Heart left ventricle (tissue), 13 donors: ENCODE measurements at regions not wholly inside any gene's neighbourhood (a gene's known extent, or its start where the extent isn't known, plus 50 kb on each side); places are given as distances from the start of the nearest gene placed in this dataset.

ENCODE experiments used
- CTCF ChIP-seq, 12 donors: fragments of 200-600 bp; sonication (generic) in 4 of 12; IDR thresholded peaks; one replicate each; pipeline versions ENCODE4 v1.5.0 to v1.8.0; 2018 to 2022; ENCODE audit warnings: antibody characterized with exemption in 12 of 12, mild to moderate bottlenecking in 5 of 12
- POLR2A ChIP-seq, 2 donors: fragments of 450-650 bp; IDR thresholded peaks; one replicate each; pipeline ENCODE4 v1.6.1; 2017; ENCODE audit warnings: antibody characterized with exemption in 2 of 2, mild to moderate bottlenecking in 2 of 2, moderate library complexity in 2 of 2
- donor health status: ischemic (EF 13 %, LVEDD 7.1; RV severe dilation, severe dysfunction).
- donor health status: DM: no; HTN: yes; CAD: no.
- donor health status: DM: no; HTN: no; CAD: no.
- donor health status: ischemic (EF 25% LVEDD 6.9; RV normal size, moderate dysfunction).
- donor health status: ischemic (EF 25% LVEDD 5.7; RV mildly dilated, moderate dysfunction).
- donor health status: ischemic (EF 35%, LVEDD 5.7; RV mildly dilated, moderate dysfunction).
- donor health status: nonischemic (EF 11% LVEDD 7.7; RV severe dilation, severe dysfunction).
- donor health status: DM: yes; HTN: yes; CAD: no.
- donor health status: PGD.
- donor health status: ischemic (EF 29% LVEDD 5.4; RV normal size, mild dysfunction).
- donor health status: nonischemic (EF 23%, LVEDD 6.1; RV moderate dilation, normal function).

- TF ChIP-seq CTCF (IDR thresholded peaks at IDR 0.05) = no peak
- no peak for TF ChIP-seq POLR2A (IDR thresholded peaks at IDR 0.05)
Measured at GRCh38 chr2:147033044-147033443, 811.8 kb upstream of the ACVR2A start.
